ENCODE measurements at regions not wholly inside any gene's neighbourhood (a gene's known extent, or its start where the extent isn't known, plus 50 kb on each side); places are given as distances from the start of the nearest gene placed in this dataset.

DNA sequence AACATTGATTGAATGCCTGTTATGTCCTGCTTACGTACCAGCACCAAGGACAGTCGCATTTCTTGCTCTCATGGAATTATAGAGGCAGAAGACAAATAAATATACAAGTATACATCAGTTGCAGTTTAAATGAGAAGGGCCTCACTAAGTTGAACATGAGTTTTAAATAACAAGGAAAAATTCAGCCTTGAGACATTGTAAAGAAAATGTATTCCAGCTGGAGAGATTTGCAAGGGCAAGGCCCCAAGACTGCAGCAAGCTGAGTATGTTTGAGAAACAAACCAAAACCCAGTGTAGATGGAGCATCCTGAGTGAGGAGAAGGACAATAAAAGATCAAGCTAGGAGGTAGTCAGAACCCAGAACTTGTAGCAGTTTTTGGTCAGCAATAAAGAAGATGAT is 123.2 kb upstream of the BMP5 start:
- ChIA-PET CTCF (no interaction called here), POLR2A (no interaction called here)
- Mint-ChIP-seq H3K9me3 (ENCODE audit: unreplicated experiment) (peaks cover 17% of the 10 kb centered on the region), H3K4me3 (ENCODE audit: unreplicated experiment) (no peak overlapping the region), H3K4me1 (ENCODE audit: insufficient read depth, unreplicated experiment) (no peaks in the 10 kb centered on the region), H3K36me3 (ENCODE audit: insufficient read depth, unreplicated experiment) (no peaks in the 10 kb centered on the region), H3K27me3 (ENCODE audit: insufficient read depth, unreplicated experiment) (no peaks in the 10 kb centered on the region), H3K27ac (ENCODE audit: low read depth, unreplicated experiment) (no peak overlapping the region)
- BruUV-seq (replicated peaks): no TSS peak
- intact Hi-C loops (cut with micrococcal nuclease): no loop called here
- TF ChIP-seq, protein P1, sequence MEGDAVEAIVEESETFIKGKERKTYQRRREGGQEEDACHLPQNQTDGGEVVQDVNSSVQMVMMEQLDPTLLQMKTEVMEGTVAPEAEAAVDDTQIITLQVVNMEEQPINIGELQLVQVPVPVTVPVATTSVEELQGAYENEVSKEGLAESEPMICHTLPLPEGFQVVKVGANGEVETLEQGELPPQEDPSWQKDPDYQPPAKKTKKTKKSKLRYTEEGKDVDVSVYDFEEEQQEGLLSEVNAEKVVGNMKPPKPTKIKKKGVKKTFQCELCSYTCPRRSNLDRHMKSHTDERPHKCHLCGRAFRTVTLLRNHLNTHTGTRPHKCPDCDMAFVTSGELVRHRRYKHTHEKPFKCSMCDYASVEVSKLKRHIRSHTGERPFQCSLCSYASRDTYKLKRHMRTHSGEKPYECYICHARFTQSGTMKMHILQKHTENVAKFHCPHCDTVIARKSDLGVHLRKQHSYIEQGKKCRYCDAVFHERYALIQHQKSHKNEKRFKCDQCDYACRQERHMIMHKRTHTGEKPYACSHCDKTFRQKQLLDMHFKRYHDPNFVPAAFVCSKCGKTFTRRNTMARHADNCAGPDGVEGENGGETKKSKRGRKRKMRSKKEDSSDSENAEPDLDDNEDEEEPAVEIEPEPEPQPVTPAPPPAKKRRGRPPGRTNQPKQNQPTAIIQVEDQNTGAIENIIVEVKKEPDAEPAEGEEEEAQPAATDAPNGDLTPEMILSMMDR (IDR thresholded peaks at IDR 0.05; ENCODE audit: unreplicated experiment): no peak
- no peak for DNase-seq (ENCODE audit: unreplicated experiment)

DNA sequence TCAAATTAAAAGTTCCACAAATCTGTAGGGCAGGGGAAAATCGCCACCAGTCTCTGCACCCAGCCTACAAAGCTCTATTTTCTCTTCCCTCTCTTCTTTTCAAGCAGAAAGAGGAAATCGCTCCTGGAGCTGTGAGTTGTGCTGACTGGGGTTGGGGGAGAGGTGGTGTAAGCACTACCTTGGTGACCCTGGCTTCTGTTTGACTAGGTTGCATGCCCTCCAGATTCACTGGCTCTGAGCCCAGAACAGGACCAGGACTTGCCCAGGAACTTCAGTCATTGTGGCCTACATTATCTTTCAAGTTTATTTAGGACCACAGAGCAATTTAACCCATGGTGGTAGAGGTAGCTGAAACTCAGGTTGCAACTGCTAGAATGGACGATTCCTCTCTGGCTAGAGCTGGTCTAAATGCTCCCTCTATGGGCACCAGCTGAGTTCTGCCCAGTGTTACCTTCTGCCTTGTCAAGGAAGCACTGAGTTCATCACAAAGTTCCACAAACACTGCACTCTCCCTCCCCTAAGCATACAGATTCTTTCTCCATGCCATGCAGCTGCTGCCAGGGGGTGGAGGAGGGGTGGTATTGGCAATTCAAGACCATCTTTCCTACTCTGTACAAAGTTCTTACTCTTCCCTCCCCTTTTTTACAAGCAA is 122.0 kb upstream of the BMP5 start:
- intact Hi-C loops (cut with micrococcal nuclease): no loop called here
- CTCF ChIA-PET: interaction anchor here (0.6 to 2.3 kb wide), 3 partner anchors 10 to 295 kb away, joined by 3 to 8 read pairs (median 4); no protein-coding TSS in a partner anchor
- no peak overlapping the region for H3K27ac Mint-ChIP-seq (ENCODE audit: low read depth, unreplicated experiment)
- TF ChIP-seq, protein P1 (IDR thresholded peaks at IDR 0.05; ENCODE audit: unreplicated experiment): no peak
- H3K9me3 Mint-ChIP-seq (ENCODE audit: unreplicated experiment): peaks cover 18% of the 10 kb centered on the region
- DNase-seq (ENCODE audit: unreplicated experiment): no peak
- BruUV-seq (replicated peaks): no TSS peak
- no peaks in the 10 kb centered on the region for H3K27me3 Mint-ChIP-seq (ENCODE audit: insufficient read depth, unreplicated experiment)
- POLR2A ChIA-PET: no interaction called here
- no peaks in the 10 kb centered on the region for H3K36me3 Mint-ChIP-seq (ENCODE audit: insufficient read depth, unreplicated experiment)
- H3K4me3 Mint-ChIP-seq (ENCODE audit: unreplicated experiment): no peak overlapping the region
- H3K4me1 Mint-ChIP-seq (ENCODE audit: insufficient read depth, unreplicated experiment): no peaks in the 10 kb centered on the region

DNA sequence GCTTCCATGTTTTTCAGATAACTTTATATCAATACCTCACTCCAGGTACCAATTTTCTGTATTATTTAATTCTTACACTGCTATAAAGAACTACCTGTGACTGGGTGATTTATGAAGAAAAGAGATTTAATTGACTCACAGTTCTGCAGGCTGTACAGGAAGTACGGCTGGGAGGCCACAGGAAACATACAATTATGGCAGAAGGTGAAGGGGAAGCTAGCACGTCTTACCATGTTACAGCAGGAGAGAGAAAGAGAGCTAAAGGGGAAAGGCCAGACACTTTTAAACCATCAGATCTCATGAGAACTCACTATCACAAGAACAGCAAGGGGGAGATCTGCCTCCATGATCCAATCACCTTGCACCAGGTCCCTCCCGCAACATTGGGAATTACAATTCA is 119.1 kb upstream of the BMP5 start:
- no peak overlapping the region for H3K4me3 Mint-ChIP-seq (ENCODE audit: unreplicated experiment)
- TF ChIP-seq, protein P1 (IDR thresholded peaks at IDR 0.05; ENCODE audit: unreplicated experiment): no peak
- H3K9me3 Mint-ChIP-seq (ENCODE audit: unreplicated experiment): peaks cover 18% of the 10 kb centered on the region
- no peaks in the 10 kb centered on the region for H3K4me1 Mint-ChIP-seq (ENCODE audit: insufficient read depth, unreplicated experiment)
- POLR2A ChIA-PET: no interaction called here
- no TSS peak for BruUV-seq (replicated peaks)
- intact Hi-C loops (cut with micrococcal nuclease): no loop called here
- no peak for DNase-seq (ENCODE audit: unreplicated experiment)
- H3K27ac Mint-ChIP-seq (ENCODE audit: low read depth, unreplicated experiment): no peak overlapping the region
- CTCF ChIA-PET: no interaction called here
- no peaks in the 10 kb centered on the region for H3K36me3 Mint-ChIP-seq (ENCODE audit: insufficient read depth, unreplicated experiment)
- H3K27me3 Mint-ChIP-seq (ENCODE audit: insufficient read depth, unreplicated experiment): no peaks in the 10 kb centered on the region

- intact Hi-C loops (cut with micrococcal nuclease): no loop called here
- no peak overlapping the region for H3K27ac Mint-ChIP-seq (ENCODE audit: low read depth, unreplicated experiment)
- no TSS peak for BruUV-seq (replicated peaks)
- H3K4me1 Mint-ChIP-seq (ENCODE audit: insufficient read depth, unreplicated experiment): no peaks in the 10 kb centered on the region
- H3K9me3 Mint-ChIP-seq (ENCODE audit: unreplicated experiment): peaks cover 21% of the 10 kb centered on the region
- POLR2A ChIA-PET: no interaction called here
- TF ChIP-seq, protein P1 (IDR thresholded peaks at IDR 0.05; ENCODE audit: unreplicated experiment): no peak
- no peaks in the 10 kb centered on the region for H3K36me3 Mint-ChIP-seq (ENCODE audit: insufficient read depth, unreplicated experiment)
- DNase-seq (ENCODE audit: unreplicated experiment): no peak
- CTCF ChIA-PET: interaction anchor here (1.0 to 1.5 kb wide), 3 partner anchors 11 to 300 kb away, joined by 3 to 4 read pairs (median 4); no protein-coding TSS in a partner anchor
- no peaks in the 10 kb centered on the region for H3K27me3 Mint-ChIP-seq (ENCODE audit: insufficient read depth, unreplicated experiment)
- no peak overlapping the region for H3K4me3 Mint-ChIP-seq (ENCODE audit: unreplicated experiment)
Measured at GRCh38 chr6:55993418-55993817, 118.0 kb upstream of the BMP5 start.

Measured in MCF 10A (cell line).